ENCODE measurements at regions not wholly inside any gene's neighbourhood (a gene's known extent, or its start where the extent isn't known, plus 50 kb on each side); places are given as distances from the start of the nearest gene placed in this dataset.

DNA sequence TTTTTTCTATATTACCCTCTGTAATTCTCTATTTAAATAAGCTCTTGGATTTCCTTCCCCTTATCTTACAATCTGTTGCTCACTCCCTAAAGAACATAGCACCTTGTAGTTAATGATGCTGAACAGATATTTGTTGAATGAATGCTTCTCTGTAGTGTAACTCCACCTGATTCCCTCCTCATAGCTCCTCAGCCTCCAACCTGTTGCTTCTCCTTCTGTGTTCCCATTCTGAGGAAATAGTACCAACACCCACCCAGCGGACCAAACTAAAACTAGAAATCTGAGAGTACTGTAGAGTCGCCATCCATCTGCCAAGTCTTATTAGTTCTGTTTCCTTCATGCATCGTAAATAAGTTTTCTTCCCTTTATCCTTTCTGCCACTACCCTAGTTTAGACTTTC lies 55.5 kb upstream of the GNB4 start:
- Histone ChIP-seq H3K4me2 (replicated peaks; ENCODE audit: low read depth, low read length, poor library complexity, severe bottlenecking) (no peak overlapping the region), H3K27me3 (replicated peaks in 1 of 4; ENCODE audit: control extremely low read depth in 1 of 4, control insufficient read depth in 3 of 4, insufficient read depth in 4 of 4, low read length in 3 of 4) (no peaks in the 10 kb centered on the region), H3K79me2 (ENCODE audit: control insufficient read depth, insufficient read depth, low read length) (no peaks in the 10 kb centered on the region), H3K36me3 (replicated peaks in 1 of 2; ENCODE audit: control extremely low read depth in 1 of 2, control insufficient read depth in 1 of 2, extremely low read depth in 1 of 2, insufficient read depth in 2 of 2, low read length in 1 of 2) (no peaks in the 10 kb centered on the region), H3K27ac (ENCODE audit: low read length in 2 of 2) (no peak overlapping the region), H4K20me1 (ENCODE audit: control insufficient read depth, insufficient read depth, low read length, poor library complexity, severe bottlenecking) (no peaks in the 10 kb centered on the region), H2AFZ (ENCODE audit: insufficient read depth, low read depth, low read length, poor library complexity, severe bottlenecking) (no peak overlapping the region), H3K4me1 (ENCODE audit: control insufficient read depth in 2 of 2, insufficient read depth in 2 of 2, low read length in 2 of 2) (no peaks in the 10 kb centered on the region), H3K9me3 (ENCODE audit: control extremely low read depth in 1 of 3, control insufficient read depth in 2 of 3, insufficient read depth in 1 of 3, low read length in 2 of 3) (no peaks in the 10 kb centered on the region), H3K4me3 (ENCODE audit: control extremely low read depth in 1 of 5, extremely low read depth in 1 of 5, insufficient read depth in 1 of 5, low read depth in 2 of 5, low read length in 4 of 5) (no peak overlapping the region), H3K9ac (ENCODE audit: low read length) (no peak overlapping the region)
- Mint-ChIP-seq H3K4me3 (no peak overlapping the region), H3K9me3 (ENCODE audit: insufficient read depth) (no peaks in the 10 kb centered on the region), H3K27me3 (peaks cover 27% of the 10 kb centered on the region), H3K27ac (no peak overlapping the region), H3K4me1 (no peaks in the 10 kb centered on the region)
- TF ChIP-seq, protein P1, sequence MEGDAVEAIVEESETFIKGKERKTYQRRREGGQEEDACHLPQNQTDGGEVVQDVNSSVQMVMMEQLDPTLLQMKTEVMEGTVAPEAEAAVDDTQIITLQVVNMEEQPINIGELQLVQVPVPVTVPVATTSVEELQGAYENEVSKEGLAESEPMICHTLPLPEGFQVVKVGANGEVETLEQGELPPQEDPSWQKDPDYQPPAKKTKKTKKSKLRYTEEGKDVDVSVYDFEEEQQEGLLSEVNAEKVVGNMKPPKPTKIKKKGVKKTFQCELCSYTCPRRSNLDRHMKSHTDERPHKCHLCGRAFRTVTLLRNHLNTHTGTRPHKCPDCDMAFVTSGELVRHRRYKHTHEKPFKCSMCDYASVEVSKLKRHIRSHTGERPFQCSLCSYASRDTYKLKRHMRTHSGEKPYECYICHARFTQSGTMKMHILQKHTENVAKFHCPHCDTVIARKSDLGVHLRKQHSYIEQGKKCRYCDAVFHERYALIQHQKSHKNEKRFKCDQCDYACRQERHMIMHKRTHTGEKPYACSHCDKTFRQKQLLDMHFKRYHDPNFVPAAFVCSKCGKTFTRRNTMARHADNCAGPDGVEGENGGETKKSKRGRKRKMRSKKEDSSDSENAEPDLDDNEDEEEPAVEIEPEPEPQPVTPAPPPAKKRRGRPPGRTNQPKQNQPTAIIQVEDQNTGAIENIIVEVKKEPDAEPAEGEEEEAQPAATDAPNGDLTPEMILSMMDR (IDR thresholded peaks at IDR 0.05) = no peak
- TF ChIP-seq EZH2 (IDR thresholded peaks at IDR 0.05; ENCODE audit: borderline replicate concordance, insufficient read depth, low read depth, low read length, poor library complexity, severe bottlenecking) = no peak
- no peak for DNase-seq
- ChIA-PET CTCF (no interaction called here), POLR2A (no interaction called here)
- ATAC-seq (ENCODE audit: low read depth) = no peak
- 100% methylated on average over 3 of the region's 3 CpGs for WGBS (ENCODE audit: insufficient coverage)
- intact Hi-C loops (cut with micrococcal nuclease) = no loop called here

DNA sequence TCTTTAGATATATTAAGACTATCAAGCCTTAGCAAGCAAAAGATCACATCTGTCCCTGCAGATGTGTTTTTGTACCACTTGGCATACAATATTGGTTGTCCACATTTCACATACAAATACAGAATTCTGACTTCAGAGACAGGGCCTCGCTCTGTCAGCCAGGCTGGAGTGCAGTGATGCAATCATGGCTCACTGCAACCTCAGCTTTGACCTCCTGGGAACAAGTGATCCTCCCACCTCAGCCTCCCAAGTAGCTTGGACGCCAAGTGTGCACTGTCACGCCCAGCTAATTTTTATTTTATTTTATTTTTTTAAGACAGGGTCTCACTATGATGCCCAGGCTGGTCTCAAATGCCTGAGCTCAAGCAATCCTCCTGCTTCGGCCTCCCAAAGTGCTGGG lies 53.0 kb upstream of the ACTL6A start:
- Histone ChIP-seq H3K27ac (ENCODE audit: low read length in 2 of 2) (no peak overlapping the region), H3K4me2 (replicated peaks; ENCODE audit: low read depth, low read length, poor library complexity, severe bottlenecking) (no peak overlapping the region), H3K9ac (ENCODE audit: low read length) (no peak overlapping the region), H3K9me3 (ENCODE audit: control extremely low read depth in 1 of 3, control insufficient read depth in 2 of 3, insufficient read depth in 1 of 3, low read length in 2 of 3) (no peaks in the 10 kb centered on the region), H3K27me3 (replicated peaks in 1 of 4; ENCODE audit: control extremely low read depth in 1 of 4, control insufficient read depth in 3 of 4, insufficient read depth in 4 of 4, low read length in 3 of 4) (no peaks in the 10 kb centered on the region), H3K4me1 (ENCODE audit: control insufficient read depth in 2 of 2, insufficient read depth in 2 of 2, low read length in 2 of 2) (no peaks in the 10 kb centered on the region), H3K4me3 (ENCODE audit: control extremely low read depth in 1 of 5, extremely low read depth in 1 of 5, insufficient read depth in 1 of 5, low read depth in 2 of 5, low read length in 4 of 5) (no peak overlapping the region), H3K79me2 (ENCODE audit: control insufficient read depth, insufficient read depth, low read length) (no peaks in the 10 kb centered on the region), H4K20me1 (ENCODE audit: control insufficient read depth, insufficient read depth, low read length, poor library complexity, severe bottlenecking) (no peaks in the 10 kb centered on the region), H3K36me3 (replicated peaks in 1 of 2; ENCODE audit: control extremely low read depth in 1 of 2, control insufficient read depth in 1 of 2, extremely low read depth in 1 of 2, insufficient read depth in 2 of 2, low read length in 1 of 2) (no peaks in the 10 kb centered on the region), H2AFZ (ENCODE audit: insufficient read depth, low read depth, low read length, poor library complexity, severe bottlenecking) (no peak overlapping the region)
- CTCF ChIA-PET = no interaction called here
- intact Hi-C loops (cut with micrococcal nuclease) = no loop called here
- no peak for TF ChIP-seq EZH2 (IDR thresholded peaks at IDR 0.05; ENCODE audit: borderline replicate concordance, insufficient read depth, low read depth, low read length, poor library complexity, severe bottlenecking)
- TF ChIP-seq, protein P1 (IDR thresholded peaks at IDR 0.05) = no peak
- H3K9me3 Mint-ChIP-seq (ENCODE audit: insufficient read depth) = no peaks in the 10 kb centered on the region
- H3K4me1 Mint-ChIP-seq = no peaks in the 10 kb centered on the region
- no peak overlapping the region for H3K27ac Mint-ChIP-seq
- no peak for ATAC-seq (ENCODE audit: low read depth)
- POLR2A ChIA-PET = no interaction called here
- 90% methylated on average over 1 of the region's 4 CpGs for WGBS (ENCODE audit: insufficient coverage)
- H3K27me3 Mint-ChIP-seq = peaks cover 31% of the 10 kb centered on the region
- DNase-seq = no peak
- no peak overlapping the region for H3K4me3 Mint-ChIP-seq

Data from B cell (primary cell).